H1 (cell line): ENCODE measurements at regions not wholly inside any gene's neighbourhood (a gene's known extent, or its start where the extent isn't known, plus 50 kb on each side); places are given as distances from the start of the nearest gene placed in this dataset.

Experiments used
- ASH2L ChIP-seq: fragments of 200-600, 300-600 bp; sonication (generic); IDR thresholded peaks from one replicate; pipeline ENCODE4 v1.7.1; 2017; ENCODE audit warnings: low read length
- BRCA1 ChIP-seq: IDR thresholded peaks from 2 replicates; pipeline ENCODE4 v1.6.1; 2012; ENCODE audit warnings: low read depth, low read length, improper control_type of control experiment
- CREB1 ChIP-seq: IDR thresholded peaks from 2 replicates; pipeline ENCODE4 v1.6.1; 2012; ENCODE audit warnings: inconsistent platforms
- CTCF ChIP-seq, 3 experiments: IDR thresholded peaks; 1 replicate in 2 of 3; 2 replicates in 1 of 3; pipeline versions ENCODE4 v1.5.1 to v1.6.1; 2011; ENCODE audit warnings: low read length in 3 of 3, mild to moderate bottlenecking in 3 of 3, inconsistent platforms in 2 of 3, low read depth in 1 of 3, moderate library complexity in 1 of 3; ENCODE audit not compliant: insufficient read depth in 1 of 3; ENCODE audit errors: control extremely low read depth in 1 of 3
- EZH2 ChIP-seq: fragments of 200-600 bp; sonication (generic); IDR thresholded peaks from 2 replicates; pipeline ENCODE4 v1.7.1; 2012; ENCODE audit warnings: low read depth, mild to moderate bottlenecking, moderate library complexity, low read length, inconsistent platforms; ENCODE audit not compliant: severe bottlenecking
- RAD21 ChIP-seq, 2 experiments: IDR thresholded peaks in 1 of 2; conservative IDR thresholded peaks in 1 of 2; 2 replicates each; pipeline ENCODE4 v1.6.1; 2011; ENCODE audit warnings: low read depth in 2 of 2, low read length in 2 of 2, improper control_type of control experiment in 1 of 2, inconsistent platforms in 1 of 2, mild to moderate bottlenecking in 1 of 2, moderate library complexity in 1 of 2
- TAF7 ChIP-seq: optimal IDR thresholded peaks from 2 replicates; pipeline ENCODE3; 2011; ENCODE audit warnings: low read depth, mild to moderate bottlenecking, inconsistent platforms, low read length, moderate library complexity, borderline replicate concordance
- TEAD4 ChIP-seq: IDR thresholded peaks from 2 replicates; pipeline ENCODE4 v1.6.1; 2012; ENCODE audit warnings: low read depth, low read length, inconsistent platforms, mixed read lengths

GRCh38 chr17:72502371-72503341, 381.8 kb downstream of the SOX9 start:
- TF ChIP-seq CREB1 (no peak), TEAD4 (no peak), RAD21 (IDR thresholded peaks at IDR 0.05 in 1 of 2, conservative IDR thresholded peaks at IDR 0.05 in 1 of 2; ENCODE audit: low read depth in 2 of 2, low read length in 2 of 2) (no peak), BRCA1 (no peak), CTCF (IDR thresholded peaks at IDR 0.05; ENCODE audit: control extremely low read depth in 1 of 3, insufficient read depth in 1 of 3, low read depth in 1 of 3, low read length in 3 of 3) (no peak), TAF7 (no peak), EZH2 (no peak), ASH2L (no peak)
